HepG2 (cell line): ENCODE measurements at regions not wholly inside any gene's neighbourhood (a gene's known extent, or its start where the extent isn't known, plus 50 kb on each side); places are given as distances from the start of the nearest gene placed in this dataset.

Source experiments
- ATAC-seq: fragments of 200-7000 bp; cut with Tn5 transposase; 3 replicates; pipeline ENCODE4 v1.9.1; 2020; ENCODE audit warnings: mild to moderate bottlenecking, moderate library complexity
- BruUV-seq: library from RNA; stranded (reverse); fragments of 400-500 nt; replicated peaks from 2 replicates; lab custom pipeline; 2021; lab: Mats Ljungman, UMichigan
- CTCF ChIA-PET: fragments of 300-600 bp; formaldehyde crosslinking; extraction: SDS; loops from one replicate; lab custom pipeline; 2021; ENCODE audit warnings: low total read pairs, inconsistent platforms, low intra/inter-chr PET ratio; lab: Yijun Ruan, JAX
- POLR2A ChIA-PET: fragments of 350-600 bp; sonication (Branson Sonifier 250); formaldehyde crosslinking; loops from one replicate; lab custom pipeline; 2020; ENCODE audit warnings: antibody characterized with exemption, inconsistent platforms; lab: Yijun Ruan, JAX
- DNase-seq: peaks from one replicate; pipeline ENCODE4 v3.0.0-alpha.2; 2015; ENCODE audit warnings: low spot score
- FAIRE-seq: peaks from 3 replicates; lab custom pipeline; 2011; peaks lifted over from hg19 to GRCh38; lab: Jason Lieb, UNC
- H2AFZ ChIP-seq: one replicate; pipeline ENCODE4 v1.6.1; 2011; ENCODE audit warnings: low read length, inconsistent platforms
- H3K27ac ChIP-seq: fragments of 300-600 bp; 3 replicates; pipeline ENCODE4 v1.8.0; 2011; ENCODE audit warnings: mixed run types, mild to moderate bottlenecking, mixed read lengths, low read length, inconsistent platforms; ENCODE audit not compliant: insufficient read depth; ENCODE audit errors: extremely low read length
- H3K27me3 ChIP-seq, 2 experiments: fragments of 200-600 bp in 1 of 2; 2 replicates in 1 of 2; 3 replicates in 1 of 2; pipeline versions ENCODE4 v1.6.0 to v1.8.0; 2011; ENCODE audit warnings: low read length in 2 of 2, mild to moderate bottlenecking in 2 of 2, moderate library complexity in 2 of 2, inconsistent platforms in 1 of 2; ENCODE audit not compliant: insufficient read depth in 2 of 2, control insufficient read depth in 1 of 2
- H3K36me3 ChIP-seq, 2 experiments: fragments of 200-600 bp in 1 of 2; replicated peaks in 1 of 2; 2 replicates in 1 of 2; 3 replicates in 1 of 2; pipeline versions ENCODE4 v1.5.1 to v1.8.0; 2011; ENCODE audit warnings: low read length in 2 of 2, inconsistent platforms in 1 of 2; ENCODE audit not compliant: insufficient read depth in 2 of 2, control insufficient read depth in 1 of 2
- H3K4me1 ChIP-seq: 2 replicates; pipeline ENCODE4 v1.5.1; 2012; ENCODE audit warnings: low read length, inconsistent platforms; ENCODE audit not compliant: insufficient read depth
- H3K4me2 ChIP-seq: 2 replicates; pipeline ENCODE4 v1.6.0; 2011; ENCODE audit warnings: low read depth, low read length, inconsistent platforms
- H3K4me3 ChIP-seq, 3 experiments: fragments of 200-600 bp in 1 of 3; sonication (generic), shearing (Covaris generic) in 1 of 3; replicated peaks in 1 of 3; 2 replicates each; pipeline ENCODE4 v1.5.1; 2011 to 2016; ENCODE audit warnings: low read length in 3 of 3, inconsistent platforms in 2 of 3, low read depth in 2 of 3, mild to moderate bottlenecking in 2 of 3, control low read depth in 1 of 3, mixed read lengths in 1 of 3; ENCODE audit not compliant: insufficient read depth in 1 of 3
- H3K79me2 ChIP-seq: one replicate; pipeline ENCODE4 v1.6.1; 2011; ENCODE audit warnings: low read length, inconsistent platforms; ENCODE audit not compliant: insufficient read depth
- H3K9ac ChIP-seq: 2 replicates; pipeline ENCODE4 v1.6.0; 2011; ENCODE audit warnings: mild to moderate bottlenecking, low read depth, low read length, inconsistent platforms; ENCODE audit not compliant: insufficient read depth
- H3K9me3 ChIP-seq: 2 replicates; pipeline ENCODE4 v1.5.1; 2012; ENCODE audit warnings: mild to moderate bottlenecking, low read length
- H4K20me1 ChIP-seq: 2 replicates; pipeline ENCODE4 v1.6.0; 2011; ENCODE audit warnings: inconsistent platforms, mild to moderate bottlenecking, low read length, moderate library complexity; ENCODE audit not compliant: insufficient read depth
- HDAC6 ChIP-seq: fragments of 200-600 bp; sonication (generic); IDR thresholded peaks from 2 replicates; pipeline ENCODE4 v1.7.0; 2017; ENCODE audit warnings: mild to moderate bottlenecking, antibody characterized with exemption, low read length, low read depth
- HIVEP1 ChIP-seq: sonication (generic); formaldehyde crosslinking; IDR thresholded peaks from 2 replicates; pipeline ENCODE4 v1.4.0; 2020; ENCODE audit warnings: mild to moderate bottlenecking, missing genetic modification reagents
- IRF2 ChIP-seq: IDR thresholded peaks from 2 replicates; pipeline ENCODE4 v1.6.1; 2018; ENCODE audit warnings: missing genetic modification reagents, missing compliant biosample characterization
- KMT2A ChIP-seq: sonication (generic); formaldehyde crosslinking; IDR thresholded peaks from 2 replicates; pipeline ENCODE4 v1.4.0; 2020; ENCODE audit warnings: missing genetic modification reagents
- MLX ChIP-seq: IDR thresholded peaks from 2 replicates; pipeline ENCODE4 v1.6.1; 2016
- NFKB2 ChIP-seq: sonication (generic); formaldehyde crosslinking; IDR thresholded peaks from 2 replicates; pipeline ENCODE4 v1.4.0; 2020; ENCODE audit warnings: missing genetic modification reagents, borderline replicate concordance
- NFYB ChIP-seq: sonication (generic); formaldehyde crosslinking; IDR thresholded peaks from 2 replicates; pipeline ENCODE4 v1.4.0; 2020; ENCODE audit warnings: missing genetic modification reagents
- PREB ChIP-seq: sonication (generic); formaldehyde crosslinking; IDR thresholded peaks from 2 replicates; pipeline ENCODE4 v1.4.0; 2020; ENCODE audit warnings: missing genetic modification reagents
- PTBP1 ChIP-seq: fragments of 200-400 bp; formaldehyde crosslinking; IDR thresholded peaks from 2 replicates; pipeline ENCODE4 v1.6.1; 2018; ENCODE audit warnings: low read length, low read depth; ENCODE audit not compliant: poor library complexity, severe bottlenecking
- REPIN1 ChIP-seq: sonication (generic); formaldehyde crosslinking; IDR thresholded peaks from 2 replicates; pipeline ENCODE4 v1.8.0; 2022; ENCODE audit warnings: missing genetic modification reagents, low read depth, mild to moderate bottlenecking, borderline replicate concordance
- RFX1 ChIP-seq: fragments of 450-650 bp; IDR thresholded peaks from 2 replicates; pipeline ENCODE4 v1.6.1; 2017
- SMARCE1 ChIP-seq: fragments of 450-650 bp; IDR thresholded peaks from 2 replicates; pipeline ENCODE4 v1.6.1; 2017; ENCODE audit warnings: borderline replicate concordance
- SYNCRIP ChIP-seq: fragments of 200-400 bp; formaldehyde crosslinking; IDR thresholded peaks from 2 replicates; pipeline ENCODE4 v1.6.1; 2018; ENCODE audit warnings: mild to moderate bottlenecking, low read depth, low read length; ENCODE audit not compliant: insufficient read depth
- WIZ ChIP-seq: sonication (generic); formaldehyde crosslinking; IDR thresholded peaks from 2 replicates; pipeline ENCODE4 v1.5.1; 2020; ENCODE audit warnings: mild to moderate bottlenecking, missing genetic modification reagents
- YEATS2 ChIP-seq: sonication (generic); formaldehyde crosslinking; IDR thresholded peaks from 2 replicates; pipeline ENCODE4 v1.4.0; 2020; ENCODE audit warnings: missing genetic modification reagents, borderline replicate concordance
- ZBTB38 ChIP-seq: sonication (generic); formaldehyde crosslinking; IDR thresholded peaks from 2 replicates; pipeline ENCODE4 v1.5.1; 2020; ENCODE audit warnings: mild to moderate bottlenecking, missing genetic modification reagents
- ZNF232 ChIP-seq: sonication (generic); formaldehyde crosslinking; IDR thresholded peaks from 2 replicates; pipeline ENCODE4 v1.4.0; 2020; ENCODE audit warnings: missing genetic modification reagents, borderline replicate concordance
- ZNF251 ChIP-seq: sonication (generic); formaldehyde crosslinking; IDR thresholded peaks from 2 replicates; pipeline ENCODE4 v1.9.0; 2021; ENCODE audit warnings: mild to moderate bottlenecking, missing genetic modification reagents
- ZNF354B ChIP-seq: sonication (generic); formaldehyde crosslinking; IDR thresholded peaks from 2 replicates; pipeline ENCODE4 v1.8.0; 2022; ENCODE audit warnings: mild to moderate bottlenecking, missing genetic modification reagents
- ZNF451 ChIP-seq: sonication (generic); formaldehyde crosslinking; IDR thresholded peaks from 2 replicates; pipeline ENCODE4 v1.5.0; 2020; ENCODE audit warnings: mild to moderate bottlenecking, missing genetic modification reagents
- ZNF616 ChIP-seq: sonication (generic); formaldehyde crosslinking; IDR thresholded peaks from 2 replicates; pipeline ENCODE4 v1.5.0; 2020; ENCODE audit warnings: low read depth, mild to moderate bottlenecking, missing genetic modification reagents
- ZNF772 ChIP-seq: sonication (generic); formaldehyde crosslinking; IDR thresholded peaks from 2 replicates; pipeline ENCODE4 v1.5.0; 2020; ENCODE audit warnings: mild to moderate bottlenecking, missing genetic modification reagents
- ZNF83 ChIP-seq: sonication (generic); formaldehyde crosslinking; IDR thresholded peaks from 2 replicates; pipeline ENCODE4 v1.4.0; 2020; ENCODE audit warnings: missing genetic modification reagents, mild to moderate bottlenecking, borderline replicate concordance
- ZSCAN20 ChIP-seq: sonication (generic); formaldehyde crosslinking; IDR thresholded peaks from 2 replicates; pipeline ENCODE4 v1.4.0; 2020; ENCODE audit warnings: missing genetic modification reagents, mild to moderate bottlenecking, borderline replicate concordance
- WGBS: methylation state at CpG from one replicate; pipeline ENCODE4 v1.1.6; 2017; ENCODE audit warnings: low lambda C conversion rate; 5-methylcytosine and 5-hydroxymethylcytosine counted together
- in situ Hi-C: cut with HindIII; loops from 2 replicates; pipeline ENCODE4 v1.10.0; 2017; ENCODE audit warnings: low pct_unique_long_range_greater_than_20kb; ENCODE audit not compliant: extremely low pct_ligation_motif_present
- intact Hi-C: fragments of 100-400 bp; cut with micrococcal nuclease; formaldehyde crosslinking; loops from one replicate; pipeline ENCODE4 v1.10.0; 2022; ENCODE audit not compliant: unreplicated experiment
- TF ChIP-seq, protein P1 (sequence below): sonication (generic); formaldehyde crosslinking; IDR thresholded peaks from 2 replicates; pipeline ENCODE4 v1.4.0; 2020; ENCODE audit warnings: missing genetic modification reagents

- TF ChIP-seq ZNF232 (CRISPR knock-in tag), result no peak
- TF ChIP-seq NFYB (CRISPR knock-in tag), result no peak
- no peak for TF ChIP-seq HIVEP1
- TF ChIP-seq PREB (CRISPR knock-in tag), result no peak
- no peak for TF ChIP-seq YEATS2 (CRISPR knock-in tag)
- TF ChIP-seq SMARCE1, result no peak
- TF ChIP-seq MLX (CRISPR knock-in tag), result no peak
- no peak for TF ChIP-seq ZNF354B (CRISPR knock-in tag)
- TF ChIP-seq RFX1, result no peak
- no peak for TF ChIP-seq ZNF251
Observed at GRCh38 chr10:4533621-4534020, 292.4 kb upstream of the AKR1E2 start (continued).

- Histone ChIP-seq H3K4me1 (no peaks in the 10 kb centered on the region), H2AFZ (no peak overlapping the region), H3K4me3 (no peak overlapping the region), H3K79me2 (no peaks in the 10 kb centered on the region), H4K20me1 (no peaks in the 10 kb centered on the region), H3K36me3 (no peaks in the 10 kb centered on the region), H3K9me3 (peaks cover 12% of the 10 kb centered on the region; the same call in 1 of the 2 replicates), H3K27ac (no peak overlapping the region), H3K27me3 (0 out of 5 replicates have a peak, but pooled peaks cover 0 to 2% of the 10 kb centered on the region in 2 experiments), H3K9ac (no peak overlapping the region), H3K4me2 (no peak overlapping the region)
- no TSS peak for BruUV-seq
- no peak for FAIRE-seq
- no peak for ATAC-seq
- 2% methylated on average over 1 of the region's 1 CpG for WGBS
- in situ Hi-C loops (no loop called here), intact Hi-C loops (no loop called here)
- ChIA-PET POLR2A (no interaction called here), CTCF (no interaction called here)
- no peak for DNase-seq
- TF ChIP-seq, protein P1, sequence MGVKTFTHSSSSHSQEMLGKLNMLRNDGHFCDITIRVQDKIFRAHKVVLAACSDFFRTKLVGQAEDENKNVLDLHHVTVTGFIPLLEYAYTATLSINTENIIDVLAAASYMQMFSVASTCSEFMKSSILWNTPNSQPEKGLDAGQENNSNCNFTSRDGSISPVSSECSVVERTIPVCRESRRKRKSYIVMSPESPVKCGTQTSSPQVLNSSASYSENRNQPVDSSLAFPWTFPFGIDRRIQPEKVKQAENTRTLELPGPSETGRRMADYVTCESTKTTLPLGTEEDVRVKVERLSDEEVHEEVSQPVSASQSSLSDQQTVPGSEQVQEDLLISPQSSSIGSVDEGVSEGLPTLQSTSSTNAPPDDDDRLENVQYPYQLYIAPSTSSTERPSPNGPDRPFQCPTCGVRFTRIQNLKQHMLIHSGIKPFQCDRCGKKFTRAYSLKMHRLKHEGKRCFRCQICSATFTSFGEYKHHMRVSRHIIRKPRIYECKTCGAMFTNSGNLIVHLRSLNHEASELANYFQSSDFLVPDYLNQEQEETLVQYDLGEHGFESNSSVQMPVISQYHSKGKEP (CRISPR knock-in tag), result no peak
- TF ChIP-seq PTBP1 (no peak), IRF2 (CRISPR knock-in tag) (no peak), HDAC6 (no peak), ZNF616 (no peak), ZNF451 (CRISPR knock-in tag) (no peak), ZBTB38 (CRISPR knock-in tag) (no peak), WIZ (no peak), ZNF772 (no peak), ZNF83 (CRISPR knock-in tag) (no peak), ZSCAN20 (CRISPR knock-in tag) (no peak), KMT2A (CRISPR knock-in tag) (no peak), REPIN1 (CRISPR knock-in tag) (no peak), NFKB2 (CRISPR knock-in tag) (no peak), SYNCRIP (no peak)
Observed at GRCh38 chr10:4532976-4533375, 293.0 kb upstream of the AKR1E2 start.
